Uterus (tissue), 3 donors: ENCODE measurements at regions not wholly inside any gene's neighbourhood (a gene's known extent, or its start where the extent isn't known, plus 50 kb on each side); places are given as distances from the start of the nearest gene placed in this dataset.

ENCODE experiments used
- DNase-seq, 2 donors: peaks; one replicate each; pipeline ENCODE4 v3.0.0-alpha.2; 2019 to 2020
- H3K27ac ChIP-seq, 2 donors: fragments of 200-600 bp; sonication (generic); 1 replicate in 1 of 2; 2 replicates in 1 of 2; pipeline ENCODE4 v1.5.1; 2016 to 2018
- H3K27me3 ChIP-seq, 2 donors: fragments of 200-600 bp; sonication (generic); one replicate each; pipeline ENCODE4 v1.5.1; 2018 to 2019; ENCODE audit warnings: control low read depth in 1 of 2
- H3K36me3 ChIP-seq, 2 donors: fragments of 200-600 bp; sonication (generic); one replicate each; pipeline ENCODE4 v1.5.1; 2019; ENCODE audit warnings: control low read depth in 1 of 2
- H3K4me1 ChIP-seq, 2 donors: fragments of 200-600 bp; sonication (generic); one replicate each; pipeline ENCODE4 v1.5.1; 2018 to 2019; ENCODE audit warnings: control low read depth in 1 of 2
- H3K4me3 ChIP-seq, 2 donors: fragments of 200-600 bp; sonication (generic); 1 replicate in 1 of 2; 2 replicates in 1 of 2; pipeline ENCODE4 v1.5.1; 2018 to 2019; ENCODE audit warnings: mild to moderate bottlenecking in 1 of 2
- H3K9me3 ChIP-seq, 2 donors: fragments of 200-600 bp; sonication (generic); one replicate each; pipeline ENCODE4 v1.5.1; 2019; ENCODE audit warnings: control low read depth in 1 of 2
- POLR2A ChIP-seq, 2 donors: fragments of 450-650 bp; IDR thresholded peaks; one replicate each; pipeline ENCODE4 v1.6.1; 2016; ENCODE audit warnings: antibody characterized with exemption in 2 of 2, mild to moderate bottlenecking in 1 of 2, moderate library complexity in 1 of 2
- intact Hi-C: fragments of 100-400 bp; cut with DNase I; formaldehyde crosslinking; loops from one replicate; pipeline ENCODE4 v1.15.1; 2023; ENCODE audit warnings: low total_unique reads
- TF ChIP-seq, protein P1 (sequence below), 4 experiments: fragments of 200-600 bp in 2 of 4; fragments of 450-650 bp in 2 of 4; sonication (generic) in 2 of 4; IDR thresholded peaks; one replicate each; pipeline ENCODE4 v1.5.1; 2016 to 2019; ENCODE audit warnings: antibody characterized with exemption in 4 of 4, mild to moderate bottlenecking in 2 of 4, moderate library complexity in 1 of 4
- donor health status: DM: yes; HTN: yes; CAD: no.

DNA sequence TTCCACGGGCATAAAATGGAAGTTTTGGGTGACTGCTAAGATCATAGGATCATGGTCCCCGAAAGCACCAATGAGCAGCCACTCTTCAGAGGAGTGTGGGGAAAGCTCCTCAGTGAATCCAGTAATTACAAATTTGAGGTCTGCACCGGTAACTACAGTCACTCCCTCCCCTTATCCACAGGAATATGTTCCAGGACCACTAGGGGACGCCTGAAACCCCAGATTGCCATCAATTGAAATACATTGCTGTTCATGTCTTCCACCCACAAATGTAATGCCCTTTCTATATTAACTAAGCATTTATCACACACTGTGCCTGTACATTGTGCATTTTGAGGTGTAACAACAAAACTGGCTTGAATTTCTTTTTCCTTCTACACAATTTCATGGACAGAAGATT is 447.9 kb upstream of the PFKP start:
- no peaks in the 10 kb centered on the region for H3K27me3 ChIP-seq
- H3K27ac ChIP-seq: no peak overlapping the region
- no peaks in the 10 kb centered on the region for H3K4me1 ChIP-seq
- H3K9me3 ChIP-seq: no peaks in the 10 kb centered on the region
- DNase-seq: no peak
- TF ChIP-seq, protein P1, sequence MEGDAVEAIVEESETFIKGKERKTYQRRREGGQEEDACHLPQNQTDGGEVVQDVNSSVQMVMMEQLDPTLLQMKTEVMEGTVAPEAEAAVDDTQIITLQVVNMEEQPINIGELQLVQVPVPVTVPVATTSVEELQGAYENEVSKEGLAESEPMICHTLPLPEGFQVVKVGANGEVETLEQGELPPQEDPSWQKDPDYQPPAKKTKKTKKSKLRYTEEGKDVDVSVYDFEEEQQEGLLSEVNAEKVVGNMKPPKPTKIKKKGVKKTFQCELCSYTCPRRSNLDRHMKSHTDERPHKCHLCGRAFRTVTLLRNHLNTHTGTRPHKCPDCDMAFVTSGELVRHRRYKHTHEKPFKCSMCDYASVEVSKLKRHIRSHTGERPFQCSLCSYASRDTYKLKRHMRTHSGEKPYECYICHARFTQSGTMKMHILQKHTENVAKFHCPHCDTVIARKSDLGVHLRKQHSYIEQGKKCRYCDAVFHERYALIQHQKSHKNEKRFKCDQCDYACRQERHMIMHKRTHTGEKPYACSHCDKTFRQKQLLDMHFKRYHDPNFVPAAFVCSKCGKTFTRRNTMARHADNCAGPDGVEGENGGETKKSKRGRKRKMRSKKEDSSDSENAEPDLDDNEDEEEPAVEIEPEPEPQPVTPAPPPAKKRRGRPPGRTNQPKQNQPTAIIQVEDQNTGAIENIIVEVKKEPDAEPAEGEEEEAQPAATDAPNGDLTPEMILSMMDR (IDR thresholded peaks at IDR 0.05): peak in 1 of 4 experiments; percentile 39
- no peak for TF ChIP-seq POLR2A (IDR thresholded peaks at IDR 0.05)
- H3K36me3 ChIP-seq: no peaks in the 10 kb centered on the region
- intact Hi-C loops: no loop called here
- no peak overlapping the region for H3K4me3 ChIP-seq

DNA sequence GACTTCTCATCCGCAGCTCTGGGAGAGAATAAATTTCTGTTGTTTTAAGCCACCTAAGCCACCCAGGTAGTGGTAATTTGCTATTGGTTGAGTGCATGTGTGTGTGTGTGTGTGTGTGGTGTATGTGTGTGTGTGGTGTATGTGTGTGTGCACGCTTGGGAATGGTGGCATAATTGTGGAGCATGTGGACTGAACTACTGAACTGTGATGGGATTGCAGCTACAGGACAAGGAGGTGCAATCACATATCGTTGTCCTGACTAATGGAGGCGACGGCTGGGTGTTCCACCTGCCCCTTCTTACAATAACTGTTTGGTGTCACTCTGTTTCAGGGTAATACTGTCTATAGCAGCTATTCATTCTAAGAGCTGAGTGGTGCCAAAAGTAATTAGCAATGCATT is 448.7 kb upstream of the PFKP start:
- Histone ChIP-seq H3K36me3 (no peaks in the 10 kb centered on the region), H3K27me3 (no peaks in the 10 kb centered on the region), H3K27ac (no peak overlapping the region), H3K4me1 (no peaks in the 10 kb centered on the region), H3K4me3 (no peak overlapping the region), H3K9me3 (no peaks in the 10 kb centered on the region)
- DNase-seq: no peak
- intact Hi-C loops: no loop called here
- TF ChIP-seq, protein P1 (IDR thresholded peaks at IDR 0.05): no peak
- TF ChIP-seq POLR2A (IDR thresholded peaks at IDR 0.05): no peak

DNA sequence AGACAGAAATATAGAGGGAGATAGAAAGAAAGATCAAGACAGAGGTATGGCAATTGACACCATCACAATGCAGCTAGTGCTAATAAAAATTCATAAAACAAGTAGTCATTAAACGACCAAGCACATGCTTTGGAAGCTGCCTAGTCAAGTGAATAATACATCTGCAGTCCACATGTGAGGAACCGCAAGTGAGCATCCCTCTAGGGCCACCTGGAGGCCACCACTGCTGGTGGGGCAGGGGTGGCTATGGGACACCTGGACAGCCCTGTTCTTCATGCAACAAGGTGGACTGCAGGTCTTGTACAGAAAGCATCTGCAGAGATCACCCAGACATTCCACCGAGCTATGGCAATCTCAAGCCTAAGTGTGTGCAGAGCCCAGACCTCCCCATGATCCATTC is 451.1 kb upstream of the PFKP start:
- no peaks in the 10 kb centered on the region for H3K27me3 ChIP-seq
- no peak overlapping the region for H3K4me3 ChIP-seq
- intact Hi-C loops: no loop called here
- TF ChIP-seq POLR2A (IDR thresholded peaks at IDR 0.05): no peak
- TF ChIP-seq, protein P1 (IDR thresholded peaks at IDR 0.05): no peak
- DNase-seq: no peak
- no peaks in the 10 kb centered on the region for H3K4me1 ChIP-seq
- H3K9me3 ChIP-seq: no peaks in the 10 kb centered on the region
- H3K27ac ChIP-seq: no peak overlapping the region
- H3K36me3 ChIP-seq: no peaks in the 10 kb centered on the region

DNA sequence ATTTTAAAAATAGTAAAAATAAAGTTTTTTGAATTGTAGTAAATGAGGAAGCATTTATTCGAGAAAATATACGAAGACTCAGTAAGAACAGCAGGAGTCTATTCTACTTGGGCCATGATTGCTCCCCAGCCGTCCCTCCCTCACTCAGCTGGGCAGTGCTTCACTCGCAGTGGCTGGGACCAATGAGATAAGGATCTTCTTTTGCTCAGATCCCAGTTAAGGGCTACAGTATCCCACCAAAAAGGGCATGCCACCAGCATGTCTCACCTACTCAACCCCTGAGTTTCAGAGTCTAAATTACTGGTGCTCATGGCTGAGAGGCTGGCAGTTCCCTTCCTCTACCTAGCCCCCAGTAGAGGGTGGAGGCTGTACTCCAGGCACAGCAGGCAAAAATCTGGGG is 455.7 kb upstream of the PFKP start:
- intact Hi-C loops: no loop called here
- H3K27me3 ChIP-seq: no peaks in the 10 kb centered on the region
- no peaks in the 10 kb centered on the region for H3K9me3 ChIP-seq
- TF ChIP-seq, protein P1 (IDR thresholded peaks at IDR 0.05): no peak
- TF ChIP-seq POLR2A (IDR thresholded peaks at IDR 0.05): no peak
- no peaks in the 10 kb centered on the region for H3K4me1 ChIP-seq
- H3K4me3 ChIP-seq: no peak overlapping the region
- no peak for DNase-seq
- H3K27ac ChIP-seq: no peak overlapping the region
- no peaks in the 10 kb centered on the region for H3K36me3 ChIP-seq

DNA sequence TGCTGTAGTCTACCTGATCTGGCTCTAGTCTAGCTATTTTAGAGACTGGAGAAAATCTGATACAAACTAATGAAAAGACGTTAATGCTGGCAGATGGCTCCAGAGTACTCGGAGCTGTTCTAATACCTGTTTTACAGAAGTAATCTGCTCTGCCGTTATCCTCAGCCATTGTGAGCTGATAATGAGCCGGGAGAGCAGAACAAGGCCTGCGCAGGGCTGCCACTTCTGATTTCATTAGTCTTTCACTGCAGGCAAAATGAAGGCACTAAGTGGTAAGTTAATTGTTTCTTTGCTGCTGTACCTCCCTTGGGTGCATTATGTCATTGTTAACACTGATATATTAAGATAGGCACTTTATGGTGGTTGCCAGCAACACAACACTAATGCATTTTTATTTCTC is 456.4 kb upstream of the PFKP start:
- no peak for DNase-seq
- intact Hi-C loops: no loop called here
- Histone ChIP-seq H3K27me3 (no peaks in the 10 kb centered on the region), H3K4me1 (no peaks in the 10 kb centered on the region), H3K9me3 (no peaks in the 10 kb centered on the region), H3K4me3 (no peak overlapping the region), H3K36me3 (no peaks in the 10 kb centered on the region), H3K27ac (no peak overlapping the region)
- TF ChIP-seq, protein P1 (IDR thresholded peaks at IDR 0.05): no peak
- TF ChIP-seq POLR2A (IDR thresholded peaks at IDR 0.05): no peak
